ENCODE measurements at regions not wholly inside any gene's neighbourhood (a gene's known extent, or its start where the extent isn't known, plus 50 kb on each side); places are given as distances from the start of the nearest gene placed in this dataset.

DNA sequence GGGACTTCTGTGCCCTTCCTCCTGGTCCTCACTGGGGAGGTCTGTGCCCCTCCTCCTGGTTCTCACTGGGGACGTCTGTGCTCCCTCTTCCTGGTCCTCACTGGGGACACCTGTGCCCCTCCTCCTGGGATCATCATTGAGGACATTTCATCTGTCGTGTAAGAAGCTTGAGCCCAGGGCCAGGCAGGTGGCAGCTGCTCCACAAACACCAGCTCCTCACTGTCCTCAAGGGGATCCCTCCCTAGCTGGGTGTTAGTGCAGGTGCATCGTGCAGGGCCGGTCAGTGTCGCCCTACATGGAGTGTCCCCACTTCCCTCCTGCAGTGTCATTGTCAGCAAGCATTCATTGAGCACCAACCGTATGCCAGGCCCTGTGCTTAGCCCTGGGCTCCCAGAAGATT is 312.7 kb downstream of the PTPRU start:
- no peak for DNase-seq

DNA sequence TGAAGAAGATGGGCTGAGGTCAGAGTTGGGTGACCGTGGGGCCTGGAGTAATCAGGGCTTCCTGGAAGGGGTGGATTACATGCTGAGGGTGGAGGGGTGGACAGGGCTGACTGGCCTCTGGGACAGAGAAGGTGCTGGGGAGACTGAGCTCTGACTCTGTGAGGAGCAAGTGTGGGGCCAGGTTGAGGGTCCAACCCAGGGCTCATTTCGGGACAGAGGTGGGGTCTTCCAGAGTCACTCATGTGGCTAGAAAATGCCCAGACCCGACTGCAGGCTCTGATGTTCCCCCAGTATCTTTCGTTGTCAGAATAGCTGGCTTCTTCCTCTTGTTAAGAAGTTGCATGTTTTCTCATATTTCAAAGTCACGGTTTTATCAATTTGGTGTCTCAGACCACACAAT is 311.8 kb downstream of the PTPRU start:
- no peak for DNase-seq

DNA sequence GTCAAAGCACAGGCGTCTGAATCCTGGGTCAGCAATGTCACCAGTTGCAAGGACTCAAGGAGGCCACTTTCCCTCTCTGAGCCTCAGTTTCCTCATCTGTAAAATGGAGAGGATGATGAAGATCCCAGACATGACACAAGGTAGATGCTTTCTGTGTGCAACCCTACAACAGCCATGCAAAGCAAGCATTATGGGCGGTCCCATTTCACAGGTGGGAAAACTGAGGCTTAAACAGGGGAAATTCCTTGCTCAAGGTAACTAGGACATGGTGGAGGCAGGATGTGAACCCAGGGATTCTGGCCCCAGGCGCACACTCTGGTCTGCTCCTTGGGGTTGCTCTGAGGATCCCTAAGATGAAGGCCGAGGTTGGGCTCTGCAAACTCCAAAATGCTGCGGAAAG is 311.0 kb downstream of the PTPRU start:
- no peak for DNase-seq

DNA sequence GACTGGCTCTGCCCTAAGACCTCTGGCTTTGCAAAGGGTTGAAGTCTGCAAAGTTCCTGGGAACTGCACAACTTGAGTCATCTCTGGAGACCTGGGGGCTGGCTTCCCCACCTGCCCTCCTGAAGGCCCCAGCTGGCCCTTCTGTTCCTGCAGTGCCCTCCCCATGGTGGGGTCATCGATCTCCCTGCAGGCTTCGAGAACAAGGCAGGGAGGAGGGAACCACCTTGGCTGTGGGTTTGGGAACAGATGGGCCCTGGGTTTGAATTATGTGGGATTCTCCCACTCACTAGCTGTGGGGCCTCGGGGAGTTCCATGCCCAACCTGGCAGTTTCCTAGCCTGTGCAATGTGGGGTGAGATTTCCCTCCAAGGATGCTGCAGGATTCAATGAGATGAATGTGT is 310.2 kb downstream of the PTPRU start:
- DNase-seq, result no peak

DNA sequence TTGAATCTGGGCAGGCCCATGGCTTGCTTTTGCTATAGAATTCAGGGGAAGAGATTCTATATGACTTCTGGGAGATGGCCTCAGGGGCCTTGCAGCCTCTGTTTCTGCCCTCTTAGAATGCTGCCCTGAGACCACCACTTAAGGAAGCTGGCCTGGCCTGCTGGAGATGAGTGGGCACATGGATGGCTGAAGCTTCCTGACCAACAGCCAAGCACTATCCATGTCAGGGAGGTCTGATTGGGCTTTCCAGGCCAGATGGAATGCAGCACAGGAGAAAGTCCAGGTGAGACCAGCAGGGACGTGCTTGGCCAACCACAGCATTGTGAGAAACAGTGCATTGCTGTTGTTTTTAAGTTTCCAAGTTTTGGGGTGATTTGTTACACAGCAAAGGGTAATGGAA is 308.1 kb downstream of the PTPRU start:
- DNase-seq, result no peak

DNA sequence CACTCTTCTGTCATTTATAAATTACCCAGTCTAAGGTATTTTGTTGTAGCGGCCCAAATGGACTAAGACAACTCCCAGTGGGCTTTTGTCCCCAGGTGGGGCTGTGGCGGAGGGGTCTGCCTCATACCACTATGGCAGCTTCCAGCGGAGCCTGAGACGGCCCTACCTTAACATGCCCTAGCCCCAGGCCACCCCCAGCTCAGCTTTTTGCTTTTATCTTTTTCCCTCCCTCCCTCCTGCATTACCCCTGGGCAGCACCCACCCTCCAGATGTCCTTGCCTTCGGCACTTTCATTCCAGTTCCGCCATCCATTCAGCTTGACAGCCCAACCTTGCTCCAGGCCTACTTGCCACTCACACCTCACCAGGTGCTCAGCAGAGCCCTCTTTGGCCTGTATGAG is 307.3 kb downstream of the PTPRU start:
- DNase-seq, result no peak

DNA sequence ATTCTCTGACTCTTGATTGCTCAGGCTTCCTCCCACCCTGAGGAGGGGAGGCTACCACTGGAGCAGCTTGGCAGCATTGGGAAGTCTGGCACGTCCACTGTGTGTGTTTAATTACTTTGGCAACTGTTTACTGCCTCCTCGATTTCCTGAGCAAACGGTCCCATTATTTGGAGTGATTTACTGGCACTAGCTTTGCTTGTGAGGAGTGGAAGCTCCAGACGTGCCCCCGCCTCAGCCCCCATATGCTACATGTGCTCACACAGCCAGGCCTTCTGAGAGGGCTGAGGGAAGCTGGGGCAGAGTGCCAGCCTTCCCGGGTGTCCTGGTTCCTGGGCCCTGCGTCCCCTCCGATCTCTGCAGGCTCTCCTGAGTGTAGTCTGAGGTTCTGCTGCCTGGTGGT is 306.2 kb downstream of the PTPRU start:
- no peak for DNase-seq

DNA sequence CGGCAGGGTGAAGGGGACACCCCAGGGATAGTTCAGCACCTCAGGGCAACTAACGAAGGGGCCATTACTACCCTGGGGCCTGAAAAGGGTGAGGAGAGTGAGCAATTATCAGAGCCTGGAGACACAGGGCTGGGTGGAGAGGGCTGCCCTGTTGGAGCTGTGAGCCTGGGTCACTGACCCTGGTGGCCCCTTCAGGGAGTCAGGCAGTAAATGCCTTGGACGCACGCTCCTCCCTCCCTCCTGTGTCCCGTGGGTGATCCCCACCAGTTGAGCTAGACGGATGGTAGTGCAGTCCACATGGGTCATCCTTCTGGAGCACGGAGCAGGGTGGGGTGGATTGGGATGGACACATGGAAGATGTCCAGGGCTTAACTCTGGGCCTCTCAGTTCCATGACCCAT is 305.3 kb downstream of the PTPRU start:
- no peak for DNase-seq

DNA sequence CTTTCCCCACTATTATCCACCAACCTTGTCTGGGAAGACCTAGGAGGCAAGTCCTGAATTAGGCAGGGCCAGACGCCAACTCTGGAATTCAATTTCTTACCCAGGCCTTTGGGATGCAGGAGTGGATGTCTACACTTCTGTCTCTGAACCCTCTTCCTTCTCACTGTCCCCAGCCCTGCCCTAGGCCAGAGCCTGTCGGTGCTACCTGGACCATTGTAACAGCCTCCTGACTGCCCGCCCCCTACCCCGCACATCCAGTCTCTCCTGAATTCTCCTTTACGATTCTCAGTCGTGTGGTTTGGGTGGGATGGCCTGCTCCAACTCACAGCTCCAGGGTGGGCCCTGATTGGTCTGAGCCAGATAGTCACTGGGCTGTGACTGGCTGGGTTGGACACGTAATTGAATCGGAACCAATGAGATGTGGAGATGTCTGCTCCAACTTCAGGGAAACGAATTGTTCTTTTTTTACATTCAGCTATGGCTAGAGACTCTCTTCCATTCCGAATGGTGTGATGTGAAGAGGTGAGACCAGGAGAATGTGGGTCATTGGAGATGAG is 304.6 kb downstream of the PTPRU start:
- DNase-seq, result no peak

DNA sequence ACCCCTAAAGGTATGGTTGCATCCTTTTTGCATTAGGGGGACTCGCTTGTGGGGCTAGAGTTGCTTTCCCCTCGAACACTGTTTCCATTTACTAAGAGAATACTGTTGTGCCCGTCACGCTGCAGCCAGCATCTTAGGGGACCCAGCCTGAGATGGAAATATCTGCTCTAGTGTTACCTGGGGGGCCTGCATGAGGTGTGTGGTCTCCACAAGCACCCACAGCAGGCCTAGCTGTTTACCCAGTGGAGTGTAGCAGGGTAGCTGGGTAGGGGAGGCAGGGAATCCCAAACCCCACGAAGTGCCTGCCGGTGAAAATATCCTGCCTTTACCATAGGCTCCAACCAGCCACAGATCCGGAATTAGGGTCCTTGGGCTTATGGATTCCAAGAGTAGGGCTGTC is 303.6 kb downstream of the PTPRU start:
- no peak for DNase-seq

DNA sequence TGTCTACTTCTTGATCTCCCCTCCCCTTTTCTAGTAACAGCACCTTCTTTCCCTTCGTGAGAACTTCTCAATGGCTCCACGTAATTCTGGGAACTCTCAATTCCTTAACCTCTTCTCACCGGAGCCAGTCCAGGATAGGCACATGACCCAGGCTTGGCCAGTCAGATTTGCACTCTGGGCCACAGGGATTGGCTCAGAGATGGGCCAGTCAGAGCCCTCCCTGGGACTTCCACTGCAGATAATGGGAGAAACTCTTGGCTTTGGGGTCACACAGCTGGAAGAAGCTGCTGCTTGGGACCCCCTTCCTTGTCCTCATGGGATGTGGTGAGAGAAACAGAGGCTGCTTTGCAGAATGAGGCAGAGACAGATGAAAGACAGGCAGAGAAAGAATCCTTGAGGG is 302.3 kb downstream of the PTPRU start:
- DNase-seq, result no peak

DNA sequence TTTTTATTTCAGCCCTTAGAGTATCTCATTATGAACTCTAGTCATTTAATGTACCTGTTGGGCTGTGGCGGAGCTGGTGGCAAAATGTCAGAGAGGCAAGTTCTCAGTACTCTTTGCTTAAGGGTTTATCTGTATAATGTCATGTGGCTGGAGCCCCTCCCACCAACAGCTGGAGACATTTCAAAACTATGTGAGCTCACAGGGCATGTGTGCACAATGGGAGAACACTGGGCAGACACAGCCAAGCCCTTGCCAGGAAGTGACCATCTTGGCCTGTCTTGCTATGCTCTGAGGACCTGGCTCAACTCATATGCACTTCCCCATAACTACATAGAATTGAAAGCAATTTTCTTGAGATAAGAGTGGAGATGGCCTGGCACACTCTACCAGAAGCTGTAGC is 296.4 kb downstream of the PTPRU start:
- no peak for DNase-seq

DNA sequence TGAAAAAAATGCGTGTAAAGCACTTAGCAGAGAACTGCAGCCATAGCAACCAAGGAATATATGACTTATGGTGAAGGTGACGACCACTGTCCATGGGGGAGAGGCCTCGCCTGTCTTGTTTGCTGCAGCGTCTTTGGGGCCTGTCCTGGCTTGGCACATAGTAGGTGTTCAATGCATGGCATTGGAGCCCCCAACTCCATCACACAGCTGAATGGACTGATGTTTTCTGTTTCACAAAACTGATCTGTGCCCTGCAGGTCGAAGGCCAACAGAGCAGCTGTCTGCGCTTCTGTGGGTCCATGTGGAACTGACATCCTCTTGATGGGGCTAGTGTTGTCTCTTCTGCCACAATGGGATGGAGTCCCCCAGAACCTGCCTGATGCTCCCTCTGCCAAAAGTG is 296.0 kb downstream of the PTPRU start:
- no peak for DNase-seq

DNA sequence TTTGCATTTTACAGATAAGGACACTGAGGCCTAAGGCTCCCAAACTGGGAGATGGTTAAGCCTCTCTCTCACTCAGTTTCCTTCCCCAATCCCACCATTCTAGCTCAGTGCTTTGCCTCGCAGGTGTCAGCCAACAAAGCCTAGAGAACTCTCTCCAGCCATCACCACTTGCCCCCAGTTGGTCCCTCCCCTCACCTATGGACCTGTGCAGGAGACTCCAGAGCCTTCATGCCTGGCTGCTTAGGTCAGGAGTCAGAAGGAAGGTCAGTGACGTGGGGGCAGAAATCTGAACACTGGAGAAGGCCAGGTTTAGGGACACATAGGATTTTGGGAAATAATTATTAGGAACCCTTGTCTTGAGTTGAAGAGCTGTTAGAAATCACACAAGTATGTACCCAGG is 295.3 kb downstream of the PTPRU start:
- DNase-seq, result no peak

DNA sequence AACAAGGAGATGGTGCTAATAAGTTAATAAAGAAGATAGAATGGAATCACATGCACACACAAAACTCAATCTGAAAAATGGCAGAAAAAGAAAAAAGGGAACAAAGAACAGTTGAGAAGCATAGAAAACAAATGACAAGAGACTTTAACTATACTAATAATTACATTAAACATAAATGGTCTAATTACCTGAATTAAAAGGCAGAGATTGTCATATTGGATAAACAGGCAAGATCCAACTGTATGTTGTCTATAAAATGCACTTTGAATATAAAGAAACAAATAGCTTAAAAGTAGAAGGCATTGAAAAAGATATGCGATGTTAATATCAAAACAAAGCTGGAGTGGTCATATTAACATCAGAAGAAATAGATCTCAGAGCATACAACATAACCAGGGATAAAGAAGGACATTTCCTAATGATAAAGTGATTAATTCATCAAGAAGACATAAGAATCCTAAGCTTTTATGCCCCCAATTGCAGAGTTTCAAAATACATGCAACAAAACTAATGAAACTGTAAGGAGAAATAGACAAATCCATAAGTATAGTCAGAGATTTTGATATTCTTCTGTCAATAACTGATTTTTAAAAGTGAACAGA is 293.5 kb downstream of the PTPRU start:
- DNase-seq, result no peak

DNA sequence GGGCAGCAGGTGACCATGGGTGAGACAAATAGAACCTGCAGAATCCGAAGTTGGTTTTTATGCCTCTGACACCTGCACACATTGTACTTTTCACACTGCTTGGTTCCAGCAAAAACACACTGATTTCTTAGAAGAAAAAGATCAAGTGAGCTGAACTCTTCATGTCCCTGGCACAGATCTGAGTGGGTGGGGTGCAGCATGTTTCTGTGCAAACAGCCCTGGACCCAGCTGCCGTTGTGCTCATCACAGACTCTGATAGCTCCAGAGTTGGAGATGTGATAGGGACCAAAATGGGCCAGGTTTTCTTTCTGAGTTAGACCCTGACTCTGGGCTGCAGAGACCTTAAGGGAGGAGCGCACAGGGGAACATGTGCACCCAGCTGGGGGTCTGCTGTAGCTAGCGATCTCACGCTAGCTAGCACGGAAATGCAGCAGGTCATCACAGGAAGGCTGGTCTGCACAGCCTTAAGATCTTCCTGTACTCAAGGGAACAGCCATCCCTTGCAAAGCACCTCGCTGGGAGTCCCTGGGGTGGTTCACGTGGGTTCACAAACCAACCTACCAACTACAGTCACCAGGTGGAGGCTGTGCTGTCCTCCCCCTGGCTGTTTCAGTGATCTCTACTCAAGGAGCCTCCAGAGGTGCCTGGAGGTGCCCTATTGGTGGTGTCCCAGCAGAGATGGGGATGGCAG is 291.1 kb downstream of the PTPRU start:
- no peak for DNase-seq

DNA sequence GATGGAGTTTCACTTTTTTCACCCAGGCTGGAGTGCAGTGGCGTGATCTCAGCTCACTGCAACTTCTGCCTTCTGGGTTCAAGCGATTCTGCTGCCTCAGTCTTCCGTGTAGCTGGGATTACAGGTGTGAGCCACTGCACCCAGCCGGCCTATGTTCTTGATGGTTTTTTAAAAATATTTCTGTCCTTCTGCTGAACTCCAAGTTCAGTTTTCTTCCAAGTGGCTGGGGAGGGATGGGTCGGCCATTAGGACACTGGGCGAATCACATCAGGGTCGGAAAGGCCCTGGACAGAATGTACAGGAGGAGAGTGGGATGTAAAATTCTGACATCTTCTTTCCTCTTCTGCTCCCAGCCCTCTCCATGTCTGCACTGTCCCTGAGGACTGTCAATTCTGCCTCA is 289.6 kb downstream of the PTPRU start:
- no peak for DNase-seq

DNA sequence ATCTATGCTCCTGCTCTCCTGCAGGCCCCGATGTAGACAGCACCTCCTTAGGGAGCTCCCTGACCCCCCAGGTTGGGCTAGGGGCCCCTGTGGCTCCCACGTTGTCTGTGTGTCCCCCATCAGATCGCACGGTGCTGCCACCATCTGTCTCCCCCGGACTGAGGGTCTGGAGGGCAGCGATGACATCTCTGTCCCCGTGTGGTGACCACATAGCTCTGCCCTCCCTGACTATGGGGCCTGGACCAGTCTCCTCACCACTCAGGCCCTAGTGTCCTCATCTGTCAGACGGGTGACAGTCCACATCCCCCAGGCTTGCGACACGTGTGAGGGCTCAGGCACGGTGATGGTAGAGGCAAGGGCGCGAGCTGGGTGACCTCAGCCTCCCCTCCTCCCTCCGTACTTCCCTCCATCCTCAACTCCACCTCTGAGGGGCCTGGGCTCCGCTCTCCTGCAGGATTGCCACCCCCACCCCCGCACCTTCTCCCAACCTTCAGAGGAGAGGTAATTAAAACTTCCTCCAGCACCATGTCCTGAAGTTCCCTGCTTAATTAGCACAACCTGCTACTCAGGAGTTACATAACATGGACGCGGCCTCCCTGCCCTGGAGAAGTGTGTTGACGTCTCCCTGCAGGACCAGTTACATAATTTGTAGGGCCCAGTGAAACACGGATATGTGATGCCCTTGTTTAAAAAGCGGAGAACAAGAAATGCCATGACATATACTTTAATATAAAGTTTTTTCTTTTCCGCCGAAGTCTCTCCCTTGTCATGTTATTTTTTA is 288.2 kb downstream of the PTPRU start:
- no peak for DNase-seq

DNA sequence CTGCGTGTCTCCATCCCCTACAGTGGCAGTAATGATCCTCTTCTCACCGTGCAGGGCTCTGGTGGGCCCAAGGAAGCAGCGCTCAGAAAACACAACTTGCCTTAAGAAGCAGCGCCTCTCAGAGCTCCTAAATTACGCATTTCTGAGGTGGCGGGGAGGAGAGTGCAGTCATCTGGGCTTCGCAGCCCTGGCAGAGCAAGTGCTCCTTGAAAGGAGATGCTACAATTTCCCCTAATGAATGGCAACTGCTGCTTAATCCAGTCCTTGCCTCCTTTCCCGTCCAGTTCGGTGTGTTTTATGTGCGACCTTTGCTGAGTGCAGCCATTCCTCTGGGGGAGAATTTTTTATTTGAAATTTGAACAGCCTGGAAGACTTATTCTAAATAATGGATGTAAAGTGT is 287.3 kb downstream of the PTPRU start:
- no peak for DNase-seq

DNA sequence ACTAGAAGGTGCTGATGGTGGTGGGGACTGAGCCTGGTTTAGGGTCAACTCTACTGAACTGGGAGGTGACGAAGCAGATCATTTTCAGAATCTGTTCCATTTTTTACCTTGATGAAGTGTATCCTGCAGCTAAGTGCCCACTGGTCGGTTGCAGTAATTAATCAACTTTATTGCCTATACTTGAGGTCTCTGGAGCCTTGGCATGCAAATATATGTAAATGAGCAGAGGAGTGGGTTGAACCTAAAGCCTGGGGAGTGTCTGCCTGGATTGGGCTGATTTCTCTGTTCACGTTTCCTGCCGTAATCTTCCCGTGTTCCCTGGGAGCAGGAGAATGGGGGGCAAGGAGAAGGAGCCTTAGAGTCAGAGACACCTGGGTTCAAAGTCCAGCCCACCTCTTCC is 286.8 kb downstream of the PTPRU start:
- no peak for DNase-seq

DNA sequence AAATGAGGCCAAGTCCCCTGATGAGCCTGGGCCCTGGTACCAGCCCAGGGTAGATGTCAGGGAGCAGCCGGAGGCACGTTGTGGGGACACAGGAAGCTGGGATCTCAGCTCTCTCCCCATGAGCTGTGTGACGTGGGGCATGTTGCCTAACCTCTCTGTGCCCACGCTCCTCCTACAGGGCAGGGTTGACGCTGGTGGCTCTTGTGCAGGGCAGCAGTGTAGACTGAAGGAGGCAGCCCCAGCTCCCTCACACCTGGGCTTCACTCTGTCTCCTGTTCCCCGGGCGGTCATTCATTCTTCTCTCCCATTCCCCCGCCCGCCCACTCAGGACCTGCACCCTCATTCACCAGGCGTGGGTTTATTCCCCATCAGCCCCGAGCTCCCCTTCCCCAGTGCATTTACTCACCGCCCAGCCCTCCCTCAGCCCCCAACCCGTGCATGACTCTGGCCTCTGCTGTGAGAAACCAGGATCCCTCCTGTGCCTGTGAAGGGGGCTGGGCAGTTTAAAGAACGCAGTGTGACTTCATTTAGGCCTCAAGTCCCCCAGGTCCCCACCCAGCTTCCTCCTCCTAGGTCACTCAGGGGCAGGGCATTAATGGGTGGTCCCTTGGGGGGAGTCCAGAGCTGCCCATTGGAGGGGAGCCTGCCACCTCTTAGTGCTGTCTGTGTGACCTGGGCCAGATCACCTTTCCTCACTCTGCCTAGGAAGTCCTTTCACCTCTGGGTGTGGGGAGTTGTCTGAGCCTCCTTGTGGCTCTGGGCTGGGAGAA is 285.7 kb downstream of the PTPRU start:
- DNase-seq, result no peak

DNA sequence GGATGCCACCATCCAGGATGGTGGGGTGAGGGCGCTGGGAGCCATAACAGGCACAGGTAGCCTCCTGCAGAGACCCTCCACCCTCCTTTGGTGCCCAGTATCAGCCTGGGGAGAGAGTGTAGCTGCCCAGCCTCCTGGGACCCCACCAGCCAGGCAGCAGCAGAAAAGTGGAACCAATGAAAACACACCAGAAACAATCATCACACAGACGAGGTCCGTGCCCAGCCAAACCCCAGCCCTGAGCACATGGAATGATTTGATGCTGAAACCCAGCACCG is 285.1 kb downstream of the PTPRU start:
- no peak for DNase-seq

DNA sequence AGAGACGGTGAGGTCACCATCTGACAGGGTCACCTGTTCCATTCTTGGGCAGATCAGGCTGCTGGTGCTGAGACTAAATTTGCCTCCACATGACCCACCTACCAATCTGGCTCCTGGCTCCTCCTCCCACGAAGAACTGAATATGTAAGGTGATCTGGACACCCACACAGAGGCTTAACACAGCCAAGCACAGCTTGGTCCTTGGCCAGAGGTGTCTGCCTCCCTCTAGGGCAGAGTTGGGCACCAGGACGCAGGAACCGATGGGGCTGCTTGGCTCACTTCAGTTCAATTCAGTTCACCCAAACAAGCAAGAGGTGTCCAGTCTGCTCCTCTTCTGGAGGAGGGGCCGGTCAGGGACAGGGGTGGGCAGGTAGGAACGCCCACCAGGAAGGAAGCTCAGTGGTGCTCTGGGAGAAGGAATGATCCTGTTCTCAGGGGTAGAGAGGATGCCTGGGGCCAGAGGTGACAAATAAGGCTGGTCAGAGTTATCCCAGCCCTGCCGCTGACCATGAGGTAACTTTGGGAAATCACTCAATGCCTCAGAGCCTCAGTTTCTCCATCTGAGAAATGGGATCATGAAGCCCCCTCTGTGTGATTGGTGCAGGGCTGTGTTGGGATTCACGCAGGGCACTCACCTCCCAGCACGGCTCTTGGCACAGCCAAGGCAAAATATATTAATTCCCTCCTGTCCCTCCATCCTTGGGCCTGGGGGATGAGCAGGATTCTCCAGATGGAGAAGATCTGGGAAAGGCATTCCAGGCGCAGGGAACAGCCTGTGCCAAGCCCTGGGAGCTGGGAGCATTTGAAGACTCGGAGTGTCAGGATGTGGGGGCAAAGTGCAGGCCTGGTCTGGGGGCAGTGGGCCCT is 284.5 kb downstream of the PTPRU start:
- no peak for DNase-seq

Measured in NCI-H1048 (cell line).